ENCODE measurements at regions not wholly inside any gene's neighbourhood (a gene's known extent, or its start where the extent isn't known, plus 50 kb on each side); places are given as distances from the start of the nearest gene placed in this dataset.

DNA sequence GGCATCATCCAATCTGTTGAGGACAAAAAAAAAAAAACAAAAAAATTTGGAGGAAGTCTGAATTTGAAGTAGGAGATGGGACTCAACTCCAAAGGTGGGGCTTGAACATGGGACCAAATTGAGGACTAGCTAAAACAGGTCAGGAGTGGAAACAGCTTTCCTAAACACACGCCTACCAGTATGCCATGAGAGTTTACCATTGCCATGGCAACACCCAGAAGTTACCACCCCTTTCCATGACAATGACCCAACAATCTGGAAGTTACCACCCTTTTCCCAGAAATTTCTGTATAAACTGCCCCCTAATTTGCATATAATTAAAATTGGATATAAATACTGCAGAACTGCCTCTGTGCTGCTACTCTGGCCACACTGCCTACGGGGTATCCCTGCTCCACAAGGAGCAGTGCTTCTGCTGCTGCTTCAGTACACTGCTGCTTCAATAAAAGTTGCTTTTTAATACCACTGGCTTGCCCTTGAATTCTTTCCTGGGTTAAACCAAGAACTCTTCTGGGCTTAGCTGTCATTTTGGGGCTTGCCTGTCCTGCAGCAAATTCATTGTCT lies 73.3 kb upstream of the FSIP2 start:
- TF ChIP-seq CTCF (IDR thresholded peaks at IDR 0.05): no peak
- TF ChIP-seq TCF7L2 (IDR thresholded peaks at IDR 0.05; ENCODE audit: low read depth, low read length): no peak
- no peak for TF ChIP-seq POLR2AphosphoS5 (IDR thresholded peaks at IDR 0.05; ENCODE audit: low read depth, low read length)

Measured in Panc1 (cell line).